Adrenal gland (tissue), 9 donors: ENCODE measurements at regions not wholly inside any gene's neighbourhood (a gene's known extent, or its start where the extent isn't known, plus 50 kb on each side); places are given as distances from the start of the nearest gene placed in this dataset.

ENCODE experiments used
- DNase-seq, 7 donors: peaks; one replicate each; pipeline ENCODE4 v3.0.0-alpha.2; 2019 to 2020
- H3K27ac ChIP-seq, 5 donors: fragments of 200-600 bp; sonication (generic) in 4 of 5; 1 replicate in 3 of 5; 2 replicates in 2 of 5; pipeline versions ENCODE4 v1.5.1 to v1.8.0; 2016 to 2020; ENCODE audit warnings: mild to moderate bottlenecking in 1 of 5
- H3K27me3 ChIP-seq: fragments of 200-600 bp; 2 replicates; pipeline ENCODE4 v1.8.0; 2021
- H3K36me3 ChIP-seq, 2 donors: fragments of 200-600 bp; replicated peaks in 1 of 2; 1 replicate in 1 of 2; 2 replicates in 1 of 2; pipeline versions ENCODE4 v1.5.1 to v1.8.0; 2018 to 2022
- H3K4me1 ChIP-seq, 2 donors: fragments of 200-600 bp; replicated peaks in 1 of 2; 1 replicate in 1 of 2; 2 replicates in 1 of 2; pipeline versions ENCODE4 v1.5.1 to v1.8.0; 2018 to 2021
- H3K4me3 ChIP-seq, 4 donors: fragments of 200-600 bp; sonication (generic) in 3 of 4; one replicate each; pipeline ENCODE4 v1.5.1; 2016 to 2018
- H3K9me3 ChIP-seq, 3 donors: fragments of 200-600 bp; sonication (generic) in 1 of 3; replicated peaks in 1 of 3; 1 replicate in 2 of 3; 2 replicates in 1 of 3; pipeline versions ENCODE4 v1.5.1 to v1.8.0; 2016 to 2021
- CTCF ChIP-seq, 6 experiments: fragments of 450-650 bp in 4 of 6; fragments of 200-600 bp in 2 of 6; sonication (generic) in 1 of 6; IDR thresholded peaks; 1 replicate in 5 of 6; 2 replicates in 1 of 6; pipeline versions ENCODE4 v1.5.1 to v1.8.0; 2016 to 2021; ENCODE audit warnings: antibody characterized with exemption in 6 of 6, mild to moderate bottlenecking in 2 of 6, moderate library complexity in 1 of 6
- POLR2A ChIP-seq, 2 donors: fragments of 450-650 bp; IDR thresholded peaks; one replicate each; pipeline ENCODE4 v1.6.1; 2017; ENCODE audit warnings: antibody characterized with exemption in 2 of 2, mild to moderate bottlenecking in 2 of 2, moderate library complexity in 1 of 2
- WGBS, 4 donors: extraction: QIAGEN DNeasy Blood & Tissue Kit in 2 of 4; methylation state at CpG; one replicate each; pipeline versions ENCODE4 v1.1.5 to v1.1.7; 2013 to 2017; 5-methylcytosine and 5-hydroxymethylcytosine counted together
- intact Hi-C, 2 donors: fragments of 100-400 bp; cut with DNase I; formaldehyde crosslinking; loops; one replicate each; pipeline versions ENCODE4 v1.14.1 to v1.15.0; 2022 to 2023
- donor health status: healthy with polysubstance abuse.
- donor health status: Bipolar disorder and iron deficiency.
- donor health status: DM: yes; HTN: yes; CAD: no.
- donor health status: DM: no; HTN: no; CAD: no.
- donor health status: DM: no; HTN: no; CAD: no.

GRCh38 chr21:23020969-23021368 lies 2022.8 kb downstream of the NCAM2 start:
- Histone ChIP-seq H3K27me3 (no peaks in the 10 kb centered on the region), H3K36me3 (no peaks in the 10 kb centered on the region), H3K9me3 (no peaks in the 10 kb centered on the region), H3K4me3 (no peak overlapping the region), H3K4me1 (no peaks in the 10 kb centered on the region), H3K27ac (no peak overlapping the region)
- intact Hi-C loops = no loop called here
- TF ChIP-seq CTCF (IDR thresholded peaks at IDR 0.05) (no peak), POLR2A (IDR thresholded peaks at IDR 0.05) (no peak)
- WGBS, 4 donors = 88 to 96% (median 91%) methylated on average over 10 of the region's 10 CpGs
- no peak for DNase-seq

- Histone ChIP-seq H3K27ac (no peak overlapping the region), H3K4me3 (no peak overlapping the region), H3K36me3 (no peaks in the 10 kb centered on the region), H3K4me1 (no peaks in the 10 kb centered on the region), H3K27me3 (no peaks in the 10 kb centered on the region), H3K9me3 (no peaks in the 10 kb centered on the region)
- intact Hi-C loops = no loop called here
- DNase-seq = no peak
- 93 to 97% (median 95%) methylated on average over 27 to 37 of the region's 37 CpGs for WGBS, 4 donors
- TF ChIP-seq POLR2A (IDR thresholded peaks at IDR 0.05) = no peak
- no peak for TF ChIP-seq CTCF (IDR thresholded peaks at IDR 0.05)
Observed at GRCh38 chr21:23021481-23021880, 2023.3 kb downstream of the NCAM2 start.

DNA sequence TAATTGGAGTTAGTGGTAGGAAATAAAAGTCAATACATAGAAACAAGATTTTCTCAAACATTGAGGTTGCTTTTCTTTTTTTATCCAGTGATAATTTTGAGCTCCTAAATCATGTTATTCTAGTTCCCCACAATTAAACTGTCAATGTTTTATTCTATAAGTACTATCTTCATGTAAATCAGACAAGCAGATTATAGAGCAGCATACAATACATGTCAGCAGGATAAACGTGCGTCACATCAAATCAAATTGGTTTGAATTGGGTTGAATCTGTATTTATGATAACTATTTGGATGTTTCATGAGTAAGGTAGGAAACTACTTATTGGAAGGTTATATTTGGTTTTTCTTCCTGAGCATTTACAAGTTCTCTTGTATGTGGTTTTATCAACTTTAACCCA lies 2028.7 kb downstream of the NCAM2 start:
- H3K4me1 ChIP-seq = no peaks in the 10 kb centered on the region
- H3K9me3 ChIP-seq = no peaks in the 10 kb centered on the region
- no peaks in the 10 kb centered on the region for H3K27me3 ChIP-seq
- 72 to 95% (median 85%) methylated on average over 2 of the region's 2 CpGs for WGBS, 4 donors
- DNase-seq = no peak
- H3K27ac ChIP-seq = no peak overlapping the region
- H3K4me3 ChIP-seq = no peak overlapping the region
- intact Hi-C loops = no loop called here
- TF ChIP-seq CTCF (IDR thresholded peaks at IDR 0.05) (no peak), POLR2A (IDR thresholded peaks at IDR 0.05) (no peak)
- no peaks in the 10 kb centered on the region for H3K36me3 ChIP-seq

- Histone ChIP-seq H3K27ac (no peak overlapping the region), H3K4me3 (no peak overlapping the region), H3K4me1 (no peaks in the 10 kb centered on the region), H3K9me3 (no peaks in the 10 kb centered on the region), H3K36me3 (no peaks in the 10 kb centered on the region), H3K27me3 (no peaks in the 10 kb centered on the region)
- DNase-seq = no peak
- TF ChIP-seq CTCF (IDR thresholded peaks at IDR 0.05) (no peak), POLR2A (IDR thresholded peaks at IDR 0.05) (no peak)
- WGBS, 4 donors = 38 to 80% (median 57%) methylated on average over 7 of the region's 7 CpGs
- intact Hi-C loops = no loop called here
Observed at GRCh38 chr21:23039846-23040245, 2041.6 kb downstream of the NCAM2 start.
